PFSK-1 (cell line): ENCODE measurements at regions not wholly inside any gene's neighbourhood (a gene's known extent, or its start where the extent isn't known, plus 50 kb on each side); places are given as distances from the start of the nearest gene placed in this dataset.

Source experiments
- POLR2AphosphoS5 ChIP-seq: IDR thresholded peaks from 2 replicates; pipeline ENCODE4 v1.6.1; 2012; ENCODE audit warnings: low read depth, mild to moderate bottlenecking, control low read depth, low read length, moderate library complexity
- TAF1 ChIP-seq: IDR thresholded peaks from 2 replicates; pipeline ENCODE4 v1.6.1; 2012; ENCODE audit warnings: low read length, control low read depth, borderline replicate concordance; ENCODE audit not compliant: insufficient read depth
- TF ChIP-seq, protein P1 (sequence below), 2 experiments: IDR thresholded peaks; 2 replicates each; pipeline versions ENCODE4 v1.6.1 to v1.8.0; 2011 to 2012; ENCODE audit warnings: low read depth in 2 of 2, low read length in 2 of 2, control low read depth in 1 of 2, inconsistent platforms in 1 of 2, mild to moderate bottlenecking in 1 of 2, moderate library complexity in 1 of 2; ENCODE audit not compliant: insufficient read depth in 1 of 2

DNA sequence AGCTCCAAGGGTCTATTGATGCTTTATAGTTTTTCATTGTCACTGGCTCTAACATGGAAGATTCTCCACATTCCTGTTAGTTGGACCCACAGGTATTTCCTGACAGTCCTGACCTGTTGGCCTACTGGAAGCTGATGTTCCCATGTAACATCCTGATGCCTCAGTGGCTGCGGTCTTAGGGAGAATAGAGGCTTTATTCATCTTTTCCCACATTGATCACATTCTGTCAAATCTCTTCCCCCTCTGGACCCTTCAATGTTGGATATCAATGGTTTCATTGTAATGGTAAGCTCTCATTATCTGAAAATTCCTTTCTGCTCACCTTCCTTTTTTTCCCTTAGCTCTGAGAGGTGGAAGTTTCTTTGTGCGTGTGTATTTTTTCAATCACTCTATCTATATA, 280.9 kb upstream of the TBX3 start:
- TF ChIP-seq POLR2AphosphoS5 (no peak), TAF1 (no peak)
- TF ChIP-seq, protein P1, sequence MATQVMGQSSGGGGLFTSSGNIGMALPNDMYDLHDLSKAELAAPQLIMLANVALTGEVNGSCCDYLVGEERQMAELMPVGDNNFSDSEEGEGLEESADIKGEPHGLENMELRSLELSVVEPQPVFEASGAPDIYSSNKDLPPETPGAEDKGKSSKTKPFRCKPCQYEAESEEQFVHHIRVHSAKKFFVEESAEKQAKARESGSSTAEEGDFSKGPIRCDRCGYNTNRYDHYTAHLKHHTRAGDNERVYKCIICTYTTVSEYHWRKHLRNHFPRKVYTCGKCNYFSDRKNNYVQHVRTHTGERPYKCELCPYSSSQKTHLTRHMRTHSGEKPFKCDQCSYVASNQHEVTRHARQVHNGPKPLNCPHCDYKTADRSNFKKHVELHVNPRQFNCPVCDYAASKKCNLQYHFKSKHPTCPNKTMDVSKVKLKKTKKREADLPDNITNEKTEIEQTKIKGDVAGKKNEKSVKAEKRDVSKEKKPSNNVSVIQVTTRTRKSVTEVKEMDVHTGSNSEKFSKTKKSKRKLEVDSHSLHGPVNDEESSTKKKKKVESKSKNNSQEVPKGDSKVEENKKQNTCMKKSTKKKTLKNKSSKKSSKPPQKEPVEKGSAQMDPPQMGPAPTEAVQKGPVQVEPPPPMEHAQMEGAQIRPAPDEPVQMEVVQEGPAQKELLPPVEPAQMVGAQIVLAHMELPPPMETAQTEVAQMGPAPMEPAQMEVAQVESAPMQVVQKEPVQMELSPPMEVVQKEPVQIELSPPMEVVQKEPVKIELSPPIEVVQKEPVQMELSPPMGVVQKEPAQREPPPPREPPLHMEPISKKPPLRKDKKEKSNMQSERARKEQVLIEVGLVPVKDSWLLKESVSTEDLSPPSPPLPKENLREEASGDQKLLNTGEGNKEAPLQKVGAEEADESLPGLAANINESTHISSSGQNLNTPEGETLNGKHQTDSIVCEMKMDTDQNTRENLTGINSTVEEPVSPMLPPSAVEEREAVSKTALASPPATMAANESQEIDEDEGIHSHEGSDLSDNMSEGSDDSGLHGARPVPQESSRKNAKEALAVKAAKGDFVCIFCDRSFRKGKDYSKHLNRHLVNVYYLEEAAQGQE (IDR thresholded peaks at IDR 0.05; ENCODE audit: insufficient read depth in 1 of 2, low read depth in 2 of 2, low read length in 2 of 2) = no peak
